H1 (cell line): ENCODE measurements at regions not wholly inside any gene's neighbourhood (a gene's known extent, or its start where the extent isn't known, plus 50 kb on each side); places are given as distances from the start of the nearest gene placed in this dataset.
"Not testable (repeated sequence)": the region's sequence is repeated elsewhere in the genome, so short reads cannot be mapped to it uniquely, and the experiment has no call there.

ENCODE experiments used
- CTCF ChIA-PET: fragments of 300-600 bp; sonication (Branson Sonifier 250); formaldehyde crosslinking; loops from one replicate; lab custom pipeline; 2021; ENCODE audit not compliant: partially characterized antibody; lab: Charles Lee
- POLR2A ChIA-PET: fragments of 300-600 bp; sonication (Branson Sonifier 250); formaldehyde crosslinking; loops from one replicate; lab custom pipeline; 2021; ENCODE audit warnings: inconsistent platforms; ENCODE audit not compliant: partially characterized antibody; lab: Charles Lee
- DNase-seq, 2 experiments: peaks; one replicate each; pipeline versions ENCODE4 v3.0.0 to v3.0.0-alpha.2; 2010 to 2022; ENCODE audit warnings: low spot score in 2 of 2, low read depth in 1 of 2, mixed read lengths in 1 of 2
- FAIRE-seq: peaks from 2 replicates; lab custom pipeline; 2011; peaks lifted over from hg19 to GRCh38; lab: Jason Lieb, UNC
- H2AFZ ChIP-seq: 2 replicates; pipeline ENCODE4 v1.8.1; 2012; ENCODE audit warnings: low read length, inconsistent platforms
- H2AK5ac ChIP-seq: 2 replicates; pipeline ENCODE4 v1.6.1; 2013; ENCODE audit warnings: low read depth, low read length
- H2BK120ac ChIP-seq: replicated peaks from 2 replicates; pipeline ENCODE3; 2013; ENCODE audit warnings: low read depth, low read length, inconsistent platforms
- H2BK12ac ChIP-seq: 2 replicates; pipeline ENCODE4 v1.6.1; 2013; ENCODE audit warnings: low read depth, low read length
- H2BK15ac ChIP-seq: 2 replicates; pipeline ENCODE4 v1.6.1; 2013; ENCODE audit warnings: low read length
- H2BK20ac ChIP-seq: 2 replicates; pipeline ENCODE4 v1.6.1; 2013; ENCODE audit warnings: low read length
- H2BK5ac ChIP-seq: 2 replicates; pipeline ENCODE4 v1.6.1; 2013; ENCODE audit warnings: low read depth, low read length
- H3K14ac ChIP-seq: 2 replicates; pipeline ENCODE4 v1.6.1; 2013; ENCODE audit warnings: inconsistent platforms; ENCODE audit not compliant: insufficient read length
- H3K18ac ChIP-seq: 2 replicates; pipeline ENCODE4 v1.6.1; 2013; ENCODE audit warnings: low read length; ENCODE audit errors: extremely low read depth
- H3K23ac ChIP-seq: 2 replicates; pipeline ENCODE4 v1.6.1; 2013; ENCODE audit warnings: inconsistent platforms; ENCODE audit not compliant: insufficient read length
- H3K23me2 ChIP-seq: 2 replicates; pipeline ENCODE4 v1.6.1; 2013; ENCODE audit warnings: low read depth, low read length
- H3K27ac ChIP-seq: 2 replicates; pipeline ENCODE4 v1.6.1; 2011; ENCODE audit warnings: low read depth, low read length, inconsistent platforms
- H3K27me3 ChIP-seq, 4 experiments: replicated peaks in 1 of 4; 1 replicate in 1 of 4; 2 replicates in 3 of 4; pipeline versions ENCODE4 v1.6.1 to v1.8.1; 2011 to 2013; ENCODE audit warnings: low read length in 3 of 4, mild to moderate bottlenecking in 3 of 4, inconsistent platforms in 2 of 4, mixed read lengths in 2 of 4, moderate library complexity in 1 of 4; ENCODE audit not compliant: control insufficient read depth in 3 of 4, insufficient read depth in 3 of 4; ENCODE audit errors: extremely low read depth in 1 of 4
- H3K36me3 ChIP-seq, 4 experiments: 2 replicates each; pipeline versions ENCODE4 v1.6.1 to v1.8.1; 2011 to 2013; ENCODE audit warnings: mild to moderate bottlenecking in 4 of 4, low read length in 3 of 4, moderate library complexity in 2 of 4, control low read depth in 1 of 4, inconsistent platforms in 1 of 4; ENCODE audit not compliant: insufficient read depth in 4 of 4, control insufficient read depth in 2 of 4
- H3K4ac ChIP-seq: replicated peaks from 2 replicates; pipeline ENCODE3; 2013; ENCODE audit warnings: low read length, low read depth, mixed read lengths, inconsistent platforms; ENCODE audit not compliant: insufficient read length
- H3K4me1 ChIP-seq, 4 experiments: replicated peaks in 1 of 4; 1 replicate in 1 of 4; 2 replicates in 3 of 4; pipeline versions ENCODE4 v1.6.1 to v1.8.1; 2011 to 2013; ENCODE audit warnings: low read length in 3 of 4, inconsistent platforms in 2 of 4, mixed read lengths in 1 of 4; ENCODE audit not compliant: insufficient read depth in 4 of 4, control insufficient read depth in 3 of 4
- H3K4me2 ChIP-seq, 2 experiments: 2 replicates each; pipeline versions ENCODE4 v1.6.1 to v1.8.1; 2011 to 2013; ENCODE audit warnings: low read depth in 2 of 2, low read length in 2 of 2, control low read depth in 1 of 2, inconsistent platforms in 1 of 2, mild to moderate bottlenecking in 1 of 2; ENCODE audit not compliant: insufficient read depth in 1 of 2
- H3K4me3 ChIP-seq, 4 experiments: fragments of 200-600, 300-600 bp in 1 of 4; sonication (generic), shearing (Covaris generic), sonication (Bioruptor Twin) in 1 of 4; 2 replicates each; pipeline versions ENCODE4 v1.5.1 to v1.8.1; 2011 to 2016; ENCODE audit warnings: low read length in 4 of 4, low read depth in 3 of 4, control low read depth in 2 of 4, inconsistent platforms in 2 of 4, mild to moderate bottlenecking in 2 of 4, mixed read lengths in 1 of 4, moderate library complexity in 1 of 4; ENCODE audit not compliant: insufficient read depth in 2 of 4; ENCODE audit errors: extremely low read depth in 1 of 4
- H3K56ac ChIP-seq: replicated peaks from 2 replicates; pipeline ENCODE3; 2013; ENCODE audit warnings: low read depth, mild to moderate bottlenecking, mixed read lengths, low read length, inconsistent platforms; ENCODE audit not compliant: insufficient read length
- H3K79me1 ChIP-seq: 2 replicates; pipeline ENCODE4 v1.6.1; 2013; ENCODE audit warnings: low read depth, low read length, control low read depth
- H3K79me2 ChIP-seq, 2 experiments: 2 replicates each; pipeline versions ENCODE4 v1.6.1 to v1.8.1; 2012 to 2013; ENCODE audit warnings: low read length in 2 of 2, mild to moderate bottlenecking in 2 of 2, inconsistent platforms in 1 of 2; ENCODE audit not compliant: insufficient read depth in 2 of 2, control insufficient read depth in 1 of 2
- H3K9ac ChIP-seq, 4 experiments: replicated peaks in 1 of 4; 1 replicate in 1 of 4; 2 replicates in 3 of 4; pipeline versions ENCODE4 v1.6.1 to v1.8.1; 2011 to 2013; ENCODE audit warnings: low read depth in 3 of 4, low read length in 3 of 4, control low read depth in 2 of 4, mild to moderate bottlenecking in 2 of 4, moderate library complexity in 2 of 4, inconsistent platforms in 1 of 4; ENCODE audit errors: extremely low read depth in 1 of 4
- H3K9me3 ChIP-seq, 2 experiments: 2 replicates each; pipeline versions ENCODE4 v1.6.1 to v1.8.1; 2012 to 2013; ENCODE audit warnings: mild to moderate bottlenecking in 2 of 2, moderate library complexity in 2 of 2, control low read depth in 1 of 2, inconsistent platforms in 1 of 2, low read depth in 1 of 2, low read length in 1 of 2, mixed read lengths in 1 of 2; ENCODE audit not compliant: insufficient read depth in 2 of 2
- H4K20me1 ChIP-seq, 2 experiments: replicated peaks in 1 of 2; 2 replicates each; pipeline versions ENCODE3 to v1.8.1; 2011 to 2013; ENCODE audit warnings: inconsistent platforms in 2 of 2, low read length in 2 of 2, mild to moderate bottlenecking in 1 of 2; ENCODE audit not compliant: insufficient read depth in 2 of 2, control insufficient read depth in 1 of 2
- H4K5ac ChIP-seq: 2 replicates; pipeline ENCODE4 v1.6.1; 2013; ENCODE audit warnings: low read length, low read depth, mixed read lengths, inconsistent platforms; ENCODE audit not compliant: insufficient read length
- H4K8ac ChIP-seq: 2 replicates; pipeline ENCODE4 v1.8.0; 2013; ENCODE audit warnings: mild to moderate bottlenecking, moderate library complexity, low read length, inconsistent platforms; ENCODE audit not compliant: insufficient read depth; ENCODE audit errors: extremely low read depth
- H4K91ac ChIP-seq: replicated peaks from 2 replicates; pipeline ENCODE3; 2013; ENCODE audit warnings: low read length, mixed read lengths, inconsistent platforms; ENCODE audit not compliant: insufficient read length
- WGBS, 2 experiments: shearing (Covaris generic) in 1 of 2; methylation state at CpG; one replicate each; pipeline versions ENCODE4 v1.1.6 to v1.1.7; 2013 to 2015; ENCODE audit warnings: low lambda C conversion rate in 2 of 2, mixed read lengths in 2 of 2, inconsistent platforms in 1 of 2, low coverage in 1 of 2, missing lambda C conversion rate in 1 of 2; ENCODE audit not compliant: insufficient replicate concordance in 2 of 2, insufficient coverage in 1 of 2, insufficient read length in 1 of 2; ENCODE audit errors: extremely low coverage in 1 of 2, missing lambda C conversion rate in 1 of 2; 5-methylcytosine and 5-hydroxymethylcytosine counted together

DNA sequence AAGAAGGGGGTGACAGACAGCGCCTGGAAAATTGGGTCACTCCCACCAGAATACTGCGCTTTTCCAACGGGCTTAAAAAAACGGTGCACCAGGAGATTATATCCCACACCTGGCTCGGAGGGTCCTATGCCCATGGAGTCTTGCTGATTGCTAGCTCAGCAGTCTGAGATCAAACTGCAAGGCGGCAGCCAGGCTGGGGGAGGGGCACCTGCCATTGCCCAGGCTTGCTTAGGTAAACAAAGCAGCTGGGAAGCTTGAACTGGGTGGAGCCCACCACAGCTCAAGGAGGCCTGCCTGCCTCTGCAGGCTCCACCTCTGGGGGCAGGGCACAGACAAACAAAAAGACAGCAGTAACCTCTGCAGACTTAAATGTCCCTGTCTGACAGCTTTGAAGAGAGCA, 84.0 kb upstream of the IRAK1BP1 start:
- H4K20me1 ChIP-seq, H3K23me2 ChIP-seq, H3K23ac ChIP-seq, DNase-seq, H3K27me3 ChIP-seq, H3K18ac ChIP-seq, H3K4me1 ChIP-seq, H3K14ac ChIP-seq, H3K79me2 ChIP-seq, H2AK5ac ChIP-seq, H2AFZ ChIP-seq, H3K36me3 ChIP-seq, H3K79me1 ChIP-seq, H2BK5ac ChIP-seq, H3K4me2 ChIP-seq, H4K5ac ChIP-seq, H3K4me3 ChIP-seq, H3K9ac ChIP-seq, H2BK12ac ChIP-seq, POLR2A ChIA-PET, H3K27ac ChIP-seq, H2BK120ac ChIP-seq, H3K56ac ChIP-seq, H3K9me3 ChIP-seq, H2BK15ac ChIP-seq, H3K4ac ChIP-seq, H4K91ac ChIP-seq, H2BK20ac ChIP-seq, FAIRE-seq, H4K8ac ChIP-seq: not testable (repeated sequence)
- CTCF ChIA-PET = interaction anchor here (3.5 kb wide), 1 partner anchor 12 kb away, joined by 14 read pairs; no protein-coding TSS in a partner anchor
- WGBS, 2 experiments = 96% methylated on average over 6 of the region's 6 CpGs; no CpG with 5 or more reads in 1 of the 2 experiments
